ENCODE measurements at regions not wholly inside any gene's neighbourhood (a gene's known extent, or its start where the extent isn't known, plus 50 kb on each side); places are given as distances from the start of the nearest gene placed in this dataset.

GRCh38 chr2:47653902-47654789 lies 83.4 kb upstream of the KCNK12 start:
- H3K27ac ChIP-seq, result no peak overlapping the region
- peak; percentile 37 for TF ChIP-seq CTCF (conservative IDR thresholded peaks at IDR 0.05)

GRCh38 chr2:47653036-47653435 lies 82.3 kb upstream of the KCNK12 start:
- no peak for TF ChIP-seq CTCF (conservative IDR thresholded peaks at IDR 0.05)

GRCh38 chr2:47652061-47652690 lies 81.4 kb upstream of the KCNK12 start:
- H3K27ac ChIP-seq, result no peak overlapping the region

More at GRCh38 chr2:47653036-47653435, 82.3 kb upstream of the KCNK12 start:
- no peak overlapping the region for H3K27ac ChIP-seq

GRCh38 chr2:47651296-47651695 lies 80.5 kb upstream of the KCNK12 start:
- TF ChIP-seq CTCF (conservative IDR thresholded peaks at IDR 0.05), result no peak
- H3K27ac ChIP-seq, result no peak overlapping the region

More at GRCh38 chr2:47652061-47652690, 81.4 kb upstream of the KCNK12 start:
- no peak for TF ChIP-seq CTCF (conservative IDR thresholded peaks at IDR 0.05)

- no peak for TF ChIP-seq CTCF (conservative IDR thresholded peaks at IDR 0.05)
- H3K27ac ChIP-seq, result no peak overlapping the region
Observed at GRCh38 chr2:47650001-47650535, 79.3 kb upstream of the KCNK12 start.

GRCh38 chr2:47645246-47645645 lies 74.5 kb upstream of the KCNK12 start:
- no peak overlapping the region for H3K27ac ChIP-seq
- no peak for TF ChIP-seq CTCF (conservative IDR thresholded peaks at IDR 0.05)

- H3K27ac ChIP-seq, result no peak overlapping the region
- no peak for TF ChIP-seq CTCF (conservative IDR thresholded peaks at IDR 0.05)
Observed at GRCh38 chr2:47644351-47644750, 73.6 kb upstream of the KCNK12 start.
